Loucy (cell line): ENCODE measurements at regions not wholly inside any gene's neighbourhood (a gene's known extent, or its start where the extent isn't known, plus 50 kb on each side); places are given as distances from the start of the nearest gene placed in this dataset.

ENCODE experiments used
- H2AFZ ChIP-seq: fragments of 200-600 bp; sonication (generic); 2 replicates; pipeline ENCODE4 v1.6.0; 2016; ENCODE audit warnings: antibody characterized with exemption, mild to moderate bottlenecking, low read length, moderate library complexity
- H3F3A ChIP-seq: fragments of 200-600 bp; 2 replicates; pipeline ENCODE4 v1.6.0; 2016; ENCODE audit warnings: antibody characterized with exemption, low read depth, mild to moderate bottlenecking
- H3K27me3 ChIP-seq: fragments of 200-600 bp; sonication (generic); 2 replicates; pipeline ENCODE4 v1.6.1; 2014; ENCODE audit warnings: low read length, mild to moderate bottlenecking; ENCODE audit not compliant: insufficient read depth, poor library complexity, severe bottlenecking
- H3K36me3 ChIP-seq: fragments of 200-600 bp; sonication (generic); 2 replicates; pipeline ENCODE4 v1.6.1; 2016; ENCODE audit warnings: low read length; ENCODE audit not compliant: insufficient read depth
- H3K4me1 ChIP-seq: fragments of 200-600 bp; sonication (generic); 2 replicates; pipeline ENCODE4 v1.5.1; 2014; ENCODE audit warnings: low read length, mild to moderate bottlenecking; ENCODE audit not compliant: insufficient read depth, poor library complexity, severe bottlenecking
- H3K4me2 ChIP-seq: fragments of 200-600 bp; sonication (generic); 2 replicates; pipeline ENCODE4 v1.6.0; 2014; ENCODE audit warnings: antibody characterized with exemption, low read length, low read depth, mild to moderate bottlenecking; ENCODE audit not compliant: poor library complexity, severe bottlenecking
- H3K4me3 ChIP-seq: fragments of 200-600 bp; sonication (generic); 2 replicates; pipeline ENCODE4 v1.5.1; 2014; ENCODE audit warnings: low read length, mild to moderate bottlenecking, mixed read lengths; ENCODE audit not compliant: poor library complexity, severe bottlenecking
- H3K79me2 ChIP-seq: fragments of 200-600 bp; sonication (generic); 2 replicates; pipeline ENCODE4 v1.6.1; 2014; ENCODE audit warnings: low read length; ENCODE audit not compliant: insufficient read depth
- H3K9ac ChIP-seq: fragments of 200-600 bp; sonication (generic); 2 replicates; pipeline ENCODE4 v1.6.0; 2014; ENCODE audit warnings: mild to moderate bottlenecking, low read depth, low read length, moderate library complexity; ENCODE audit not compliant: poor library complexity, severe bottlenecking
- H3K9me2 ChIP-seq: fragments of 200-600 bp; sonication (generic); replicated peaks from 2 replicates; pipeline ENCODE4 v1.6.1; 2016; ENCODE audit warnings: low read depth, low read length, mixed read lengths
- H3K9me3 ChIP-seq: fragments of 200-600 bp; sonication (generic); 2 replicates; pipeline ENCODE4 v1.6.1; 2014; ENCODE audit warnings: mild to moderate bottlenecking, antibody characterized with exemption, low read length, low read depth; ENCODE audit not compliant: insufficient read depth
- H4K20me1 ChIP-seq: fragments of 200-600 bp; sonication (generic); 2 replicates; pipeline ENCODE4 v1.6.0; 2014; ENCODE audit warnings: antibody characterized with exemption, low read length, mild to moderate bottlenecking; ENCODE audit not compliant: insufficient read depth, poor library complexity, severe bottlenecking
- CTCF ChIP-seq: fragments of 200-600 bp; sonication (generic); conservative IDR thresholded peaks from 2 replicates; pipeline ENCODE4 v1.5.1; 2014; ENCODE audit warnings: mild to moderate bottlenecking, antibody characterized with exemption, low read length
- EZH2phosphoT487 ChIP-seq: fragments of 200-600 bp; IDR thresholded peaks from 2 replicates; pipeline ENCODE4 v1.6.1; 2018; ENCODE audit warnings: antibody characterized with exemption, mild to moderate bottlenecking, moderate library complexity, borderline replicate concordance

- Histone ChIP-seq H3K9ac (peak overlapping the region; percentile 35), H2AFZ (peak overlapping the region; percentile 91), H3F3A (no peaks in the 10 kb centered on the region), H3K9me2 (no peaks in the 10 kb centered on the region), H3K4me1 (peaks cover 17% of the 10 kb centered on the region), H3K36me3 (no peaks in the 10 kb centered on the region), H3K27me3 (no peaks in the 10 kb centered on the region), H3K79me2 (no peaks in the 10 kb centered on the region), H3K4me3 (peak overlapping the region; percentile 45), H4K20me1 (no peaks in the 10 kb centered on the region), H3K9me3 (no peaks in the 10 kb centered on the region), H3K4me2 (peak overlapping the region; percentile 67)
- no peak for TF ChIP-seq CTCF
- TF ChIP-seq EZH2phosphoT487, result no peak
Measured at GRCh38 chr4:142961866-142962265, 115.8 kb upstream of the INPP4B start.

- no peak for TF ChIP-seq CTCF
- no peak for TF ChIP-seq EZH2phosphoT487
Measured at GRCh38 chr4:142974328-142974727, 128.2 kb upstream of the INPP4B start.

GRCh38 chr4:142975618-142976017, 129.5 kb upstream of the INPP4B start:
- no peak overlapping the region for H3K9ac ChIP-seq
- no peak overlapping the region for H3K4me3 ChIP-seq
- H3K79me2 ChIP-seq, result no peaks in the 10 kb centered on the region
- no peaks in the 10 kb centered on the region for H3K9me3 ChIP-seq
- H2AFZ ChIP-seq, result no peak overlapping the region
- no peak overlapping the region for H3K4me2 ChIP-seq
- H3K9me2 ChIP-seq, result no peaks in the 10 kb centered on the region
- H3K4me1 ChIP-seq, result peaks cover 14% of the 10 kb centered on the region
- no peaks in the 10 kb centered on the region for H3F3A ChIP-seq
- no peaks in the 10 kb centered on the region for H3K27me3 ChIP-seq
- TF ChIP-seq EZH2phosphoT487, result no peak
- TF ChIP-seq CTCF, result no peak
- no peaks in the 10 kb centered on the region for H3K36me3 ChIP-seq
- no peaks in the 10 kb centered on the region for H4K20me1 ChIP-seq

More at GRCh38 chr4:142974328-142974727, 128.2 kb upstream of the INPP4B start:
- no peaks in the 10 kb centered on the region for H3K9me2 ChIP-seq
- peaks cover 14% of the 10 kb centered on the region for H3K4me1 ChIP-seq
- no peaks in the 10 kb centered on the region for H4K20me1 ChIP-seq
- no peak overlapping the region for H2AFZ ChIP-seq
- H3K4me3 ChIP-seq, result no peak overlapping the region
- no peaks in the 10 kb centered on the region for H3K9me3 ChIP-seq
- no peaks in the 10 kb centered on the region for H3F3A ChIP-seq
- H3K36me3 ChIP-seq, result no peaks in the 10 kb centered on the region
- no peaks in the 10 kb centered on the region for H3K79me2 ChIP-seq
- no peaks in the 10 kb centered on the region for H3K27me3 ChIP-seq
- H3K4me2 ChIP-seq, result no peak overlapping the region
- H3K9ac ChIP-seq, result no peak overlapping the region
